Naive B cell (primary cell): ENCODE measurements at regions not wholly inside any gene's neighbourhood (a gene's known extent, or its start where the extent isn't known, plus 50 kb on each side); places are given as distances from the start of the nearest gene placed in this dataset.
"Not testable (repeated sequence)": the region's sequence is repeated elsewhere in the genome, so short reads cannot be mapped to it uniquely, and the experiment has no call there.

Source experiments
- ATAC-seq, 2 donors: fragments of 150-1000 bp; cut with Tn5 transposase; 2 replicates each; pipeline ENCODE4 v1.10.0; 2021; ENCODE audit warnings: low read depth in 2 of 2, mild to moderate bottlenecking in 2 of 2, moderate library complexity in 2 of 2
- DNase-seq: peaks from one replicate; pipeline ENCODE4 v3.0.0; 2022
- H3K27ac Mint-ChIP-seq, 6 donors: one replicate each; pipeline ENCODE4 v1.8.0; 2020 to 2022; ENCODE audit warnings: mild to moderate bottlenecking in 6 of 6, mixed read lengths in 6 of 6, moderate library complexity in 5 of 6, inconsistent platforms in 2 of 6
- H3K27me3 Mint-ChIP-seq, 3 donors: one replicate each; pipeline ENCODE4 v1.8.0; 2021 to 2022; ENCODE audit warnings: mixed read lengths in 3 of 3, mild to moderate bottlenecking in 1 of 3
- H3K36me3 Mint-ChIP-seq, 2 donors: one replicate each; pipeline ENCODE4 v1.8.0; 2020 to 2022; ENCODE audit warnings: mixed read lengths in 2 of 2, inconsistent platforms in 1 of 2, mild to moderate bottlenecking in 1 of 2
- H3K4me1 Mint-ChIP-seq, 3 donors: one replicate each; pipeline ENCODE4 v1.8.0; 2020 to 2022; ENCODE audit warnings: mixed read lengths in 3 of 3, inconsistent platforms in 1 of 3, mild to moderate bottlenecking in 1 of 3, moderate library complexity in 1 of 3
- H3K4me3 Mint-ChIP-seq, 8 donors: one replicate each; pipeline ENCODE4 v1.8.0; 2020 to 2022; ENCODE audit warnings: mild to moderate bottlenecking in 8 of 8, mixed read lengths in 8 of 8, moderate library complexity in 8 of 8, inconsistent platforms in 2 of 8
- H3K9me3 Mint-ChIP-seq, 7 donors: one replicate each; pipeline ENCODE4 v1.8.0; 2020 to 2022; ENCODE audit warnings: mixed read lengths in 7 of 7, mild to moderate bottlenecking in 5 of 7, inconsistent platforms in 2 of 7, moderate library complexity in 1 of 7

DNA sequence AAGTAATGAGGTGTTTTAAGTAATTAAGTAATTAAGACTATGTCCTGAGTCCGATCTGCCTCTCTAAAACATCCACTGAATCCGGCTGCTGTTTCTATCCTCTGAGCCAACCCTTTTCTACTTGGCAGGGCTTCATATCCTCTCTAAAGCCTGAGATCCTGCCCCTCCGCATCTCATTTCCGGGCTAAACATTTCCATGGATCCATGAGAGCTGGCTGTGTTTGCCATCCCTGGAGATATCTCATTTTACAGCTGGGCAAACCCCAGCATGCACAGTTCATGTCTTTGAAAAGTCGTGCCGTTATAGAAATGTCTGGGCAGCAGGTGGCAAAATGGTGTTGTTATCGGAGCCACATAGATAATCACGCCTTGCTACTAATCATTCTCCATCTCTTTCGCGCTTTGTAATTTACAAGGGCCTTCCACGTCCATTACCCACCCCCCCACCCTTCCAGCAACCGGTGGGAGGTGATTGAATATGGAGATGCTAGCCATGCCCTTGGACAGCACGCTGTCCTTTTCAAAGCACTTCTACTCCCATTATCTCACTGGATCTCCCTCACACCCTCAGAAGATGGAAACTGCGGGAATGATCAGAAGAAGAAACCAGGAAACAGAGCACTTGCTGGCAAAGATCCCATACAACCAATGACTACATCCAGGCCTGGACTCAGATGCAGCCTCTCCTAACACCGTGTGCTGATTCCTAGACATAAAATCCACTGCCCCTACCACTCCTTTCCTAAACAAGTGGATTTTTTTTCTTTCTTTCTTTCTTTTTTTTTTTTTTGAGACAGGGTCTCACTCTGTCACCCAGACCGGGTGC is 1189.2 kb downstream of the TYW1 start:
- Mint-ChIP-seq H3K27ac (no peak overlapping the region), H3K4me3 (no peak overlapping the region), H3K36me3 (no peaks in the 10 kb centered on the region), H3K27me3 (no peaks in the 10 kb centered on the region), H3K4me1 (no peaks in the 10 kb centered on the region), H3K9me3 (peaks cover 1 to 11% (median 5%) of the 10 kb centered on the region in 7 donors)
- no peak for DNase-seq
- no peak for ATAC-seq

DNA sequence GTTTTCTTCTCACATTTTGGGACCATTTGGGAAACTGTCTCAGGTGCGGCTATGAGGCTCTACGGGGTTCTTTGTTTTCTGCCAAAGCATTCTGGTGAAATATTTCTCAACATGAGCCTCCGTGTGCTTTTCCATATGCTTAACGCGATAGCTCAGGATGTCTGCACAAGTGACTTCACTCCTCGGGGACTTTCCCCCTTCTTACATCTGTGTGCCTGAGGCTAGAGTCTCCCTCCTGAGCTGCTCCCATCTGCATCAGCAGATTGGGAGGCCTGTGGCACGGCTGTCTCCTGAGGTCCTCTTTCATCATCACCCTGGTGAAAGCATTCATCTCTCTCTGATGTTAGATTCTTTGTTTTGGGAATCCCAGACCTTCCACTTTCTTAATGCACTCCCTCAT is 1190.9 kb downstream of the TYW1 start:
- DNase-seq (no peak), ATAC-seq (no peak)
- Mint-ChIP-seq H3K9me3 (peaks cover 3 to 11% (median 5%) of the 10 kb centered on the region in 7 donors), H3K4me3 (no peak overlapping the region), H3K4me1 (no peaks in the 10 kb centered on the region), H3K27me3 (no peaks in the 10 kb centered on the region), H3K27ac (no peak overlapping the region), H3K36me3 (no peaks in the 10 kb centered on the region)

DNA sequence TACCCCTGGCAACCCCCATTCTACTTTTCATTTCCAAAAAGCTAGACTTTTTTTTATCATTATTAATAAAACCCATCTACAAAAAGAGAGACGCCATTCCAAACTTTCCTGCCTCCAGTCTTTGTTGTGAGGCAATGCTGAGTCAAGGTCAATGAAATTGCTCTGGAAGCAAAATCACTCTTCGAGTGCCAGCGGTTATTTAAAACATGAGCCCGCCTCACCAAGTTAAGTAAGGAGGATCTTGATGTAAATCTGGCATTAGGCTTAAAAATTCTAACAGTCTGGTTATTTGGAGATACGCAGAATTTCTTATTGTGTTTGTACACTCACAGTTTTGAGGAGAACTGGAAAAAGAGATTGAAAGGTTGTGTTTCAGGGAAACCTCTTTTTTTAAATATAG is 1196.3 kb downstream of the TYW1 start:
- Mint-ChIP-seq H3K9me3 (peaks cover 8 to 17% (median 15%) of the 10 kb centered on the region in 7 donors), H3K4me1 (no peaks in the 10 kb centered on the region), H3K4me3 (no peak overlapping the region), H3K27ac (no peak overlapping the region), H3K27me3 (no peaks in the 10 kb centered on the region), H3K36me3 (no peaks in the 10 kb centered on the region)
- no peak for DNase-seq
- no peak for ATAC-seq

DNA sequence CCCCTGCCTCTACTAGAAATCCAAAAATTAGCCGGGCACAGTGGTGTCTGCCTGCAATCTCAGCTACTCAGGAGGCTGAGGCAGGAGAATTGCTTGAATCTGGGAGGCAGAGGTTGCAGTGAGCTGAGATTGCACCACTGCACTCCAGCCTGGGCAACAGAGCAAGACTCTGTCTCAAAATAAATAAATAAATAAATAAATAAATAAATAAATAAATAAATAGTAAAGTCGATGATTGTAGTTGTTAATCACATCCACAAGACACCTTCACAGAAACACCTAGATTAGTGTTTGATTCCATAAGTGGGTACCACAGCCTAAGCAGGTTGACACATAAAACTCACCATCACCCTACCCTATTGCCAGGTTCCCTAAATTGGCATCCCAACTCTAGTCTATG is 1199.0 kb downstream of the TYW1 start:
- H3K27me3 Mint-ChIP-seq, ATAC-seq, H3K4me1 Mint-ChIP-seq, H3K36me3 Mint-ChIP-seq, H3K4me3 Mint-ChIP-seq, H3K27ac Mint-ChIP-seq, DNase-seq: not testable (repeated sequence)
- H3K9me3 Mint-ChIP-seq, result peaks cover 8 to 17% (median 14%) of the 10 kb centered on the region in 7 donors

DNA sequence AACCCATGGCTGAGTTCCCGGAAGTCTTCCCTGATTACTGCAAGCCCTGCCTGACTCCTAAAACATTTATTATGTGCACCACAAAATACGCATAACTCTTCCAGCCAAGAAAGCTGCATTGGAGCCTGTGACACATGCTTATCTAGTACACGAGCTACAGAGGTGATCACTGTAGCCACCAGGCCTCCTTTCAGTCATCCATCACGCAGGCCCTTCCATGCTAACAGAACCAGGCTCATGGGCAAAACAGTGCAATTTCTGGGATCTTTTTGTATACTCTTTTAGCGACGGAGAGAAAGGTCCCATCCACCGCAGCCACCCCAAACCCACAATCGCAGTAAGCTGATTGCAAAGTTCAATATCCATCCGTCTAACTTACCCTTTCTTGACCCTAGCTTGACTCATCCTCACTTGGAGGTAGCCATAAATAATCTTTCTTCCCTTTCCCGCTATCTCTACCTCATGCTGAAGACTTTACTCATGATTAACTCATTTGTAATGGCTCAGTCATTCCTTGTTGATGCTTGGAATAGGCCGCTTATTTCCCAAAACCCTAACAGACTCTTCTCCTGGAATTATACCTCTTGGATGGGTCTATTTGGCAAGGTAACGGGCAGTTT is 1203.5 kb downstream of the TYW1 start:
- H3K36me3 Mint-ChIP-seq, result no peaks in the 10 kb centered on the region
- ATAC-seq (no peak), DNase-seq (no peak)
- no peaks in the 10 kb centered on the region for H3K4me1 Mint-ChIP-seq
- H3K9me3 Mint-ChIP-seq, result peaks cover 7 to 14% (median 10%) of the 10 kb centered on the region in 7 donors
- H3K27me3 Mint-ChIP-seq, result no peaks in the 10 kb centered on the region
- H3K27ac Mint-ChIP-seq, result no peak overlapping the region
- H3K4me3 Mint-ChIP-seq, result no peak overlapping the region

DNA sequence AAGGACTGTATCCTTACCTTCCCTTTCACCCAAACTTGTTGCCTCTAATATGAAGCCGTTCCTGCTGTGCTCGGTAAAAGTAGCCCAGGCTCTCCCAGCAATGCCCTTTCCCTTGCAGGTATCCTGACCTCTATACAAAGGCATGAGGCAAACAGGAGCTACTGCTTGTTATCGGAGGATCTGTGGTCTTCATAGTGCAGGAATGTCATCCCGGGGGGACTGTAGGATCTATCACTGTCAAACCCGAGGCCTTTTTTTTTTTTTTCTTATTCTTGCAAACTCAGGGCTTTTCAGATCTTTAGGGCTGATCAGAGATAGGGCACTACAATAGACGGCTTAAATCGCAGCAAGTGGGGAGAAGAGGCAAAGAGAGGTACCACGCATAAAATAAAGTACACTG is 1206.6 kb downstream of the TYW1 start:
- Mint-ChIP-seq H3K4me1 (no peaks in the 10 kb centered on the region), H3K36me3 (peaks cover 0 to 5% of the 10 kb centered on the region in 2 donors), H3K9me3 (peaks cover 5 to 20% (median 12%) of the 10 kb centered on the region in 7 donors), H3K27me3 (no peaks in the 10 kb centered on the region), H3K27ac (no peak overlapping the region), H3K4me3 (no peak overlapping the region)
- ATAC-seq, result no peak
- DNase-seq, result no peak

DNA sequence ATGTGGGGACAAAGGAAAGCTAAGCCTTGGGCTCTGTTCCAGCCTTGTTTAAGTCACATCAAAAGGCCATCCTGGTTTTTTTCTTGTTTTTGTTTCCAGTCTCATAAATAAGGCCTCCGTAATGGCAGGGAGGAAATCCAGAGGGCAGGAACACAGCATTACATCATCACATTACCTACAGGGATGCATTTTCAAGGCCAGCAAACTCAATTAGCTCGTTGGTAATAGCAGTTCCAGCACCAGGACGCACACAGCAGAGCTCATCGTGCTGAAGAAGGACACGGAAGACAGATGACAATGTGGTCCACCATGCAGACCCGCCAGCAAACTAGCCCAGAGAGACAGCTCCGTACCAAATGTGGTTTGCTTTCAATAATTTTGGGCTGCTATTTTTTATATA is 1209.2 kb downstream of the TYW1 start:
- DNase-seq, result no peak
- Mint-ChIP-seq H3K9me3 (peaks cover 8 to 28% (median 15%) of the 10 kb centered on the region in 7 donors), H3K4me3 (no peak overlapping the region), H3K27me3 (no peaks in the 10 kb centered on the region), H3K27ac (peak overlapping the region in 1 of 6 donors; percentile 41), H3K4me1 (no peaks in the 10 kb centered on the region), H3K36me3 (peaks cover 0 to 5% of the 10 kb centered on the region in 2 donors)
- no peak for ATAC-seq

DNA sequence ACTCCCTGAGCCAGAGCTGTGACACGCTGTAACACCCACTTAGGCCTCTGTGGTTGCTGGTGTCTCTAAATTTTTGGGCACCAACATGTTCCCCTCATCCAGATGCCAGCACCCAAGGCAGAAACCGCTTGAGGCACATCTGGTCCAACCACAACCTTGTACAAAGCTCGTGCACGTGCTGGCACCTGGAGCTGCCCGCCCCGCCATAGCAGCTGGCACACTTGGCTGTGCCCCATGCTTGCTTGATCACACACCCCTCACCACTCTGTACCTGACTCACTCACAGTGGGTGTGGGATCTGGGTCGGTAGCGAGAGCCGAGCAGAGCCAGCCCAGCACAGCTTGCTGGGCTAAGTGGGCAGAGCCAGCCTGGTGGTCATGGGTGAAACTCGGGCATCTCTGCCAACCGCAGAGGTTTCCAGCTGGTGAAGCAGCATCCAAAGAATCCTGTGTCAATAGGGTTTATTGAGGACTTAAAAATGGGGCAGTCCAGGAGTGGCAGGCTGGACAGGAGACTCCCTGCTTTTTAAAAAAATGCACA is 1210.4 kb downstream of the TYW1 start:
- Mint-ChIP-seq H3K9me3 (peaks cover 10 to 28% (median 13%) of the 10 kb centered on the region in 7 donors), H3K36me3 (peaks cover 0 to 5% of the 10 kb centered on the region in 2 donors), H3K27me3 (no peaks in the 10 kb centered on the region), H3K4me3 (no peak overlapping the region), H3K27ac (no peak overlapping the region), H3K4me1 (no peaks in the 10 kb centered on the region)
- ATAC-seq, result no peak
- DNase-seq, result no peak

DNA sequence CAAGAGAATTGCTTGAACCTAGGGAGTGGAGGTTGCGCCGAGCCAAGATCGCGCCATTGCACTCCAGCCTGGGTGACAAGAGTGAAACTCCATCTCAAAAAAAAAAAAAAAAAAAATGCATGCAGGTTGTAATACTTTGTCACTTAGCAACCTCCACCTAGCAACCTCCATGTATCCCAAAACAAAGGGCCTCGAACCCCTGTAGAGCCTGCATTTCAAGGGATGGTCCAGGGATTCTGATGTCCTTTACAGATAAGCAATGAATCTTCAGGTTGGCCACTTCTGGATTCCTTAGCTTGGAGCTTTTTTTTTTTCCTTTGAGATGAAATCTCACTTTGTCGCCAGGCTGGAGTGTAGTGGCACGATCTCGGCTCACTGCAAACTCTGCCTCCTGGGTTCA is 1211.0 kb downstream of the TYW1 start:
- no peaks in the 10 kb centered on the region for H3K27me3 Mint-ChIP-seq
- DNase-seq, result no peak
- H3K4me3 Mint-ChIP-seq, result no peak overlapping the region
- peaks cover 0 to 5% of the 10 kb centered on the region in 2 donors for H3K36me3 Mint-ChIP-seq
- no peaks in the 10 kb centered on the region for H3K4me1 Mint-ChIP-seq
- no peak for ATAC-seq
- H3K9me3 Mint-ChIP-seq, result peaks cover 10 to 28% (median 13%) of the 10 kb centered on the region in 7 donors
- H3K27ac Mint-ChIP-seq, result no peak overlapping the region

DNA sequence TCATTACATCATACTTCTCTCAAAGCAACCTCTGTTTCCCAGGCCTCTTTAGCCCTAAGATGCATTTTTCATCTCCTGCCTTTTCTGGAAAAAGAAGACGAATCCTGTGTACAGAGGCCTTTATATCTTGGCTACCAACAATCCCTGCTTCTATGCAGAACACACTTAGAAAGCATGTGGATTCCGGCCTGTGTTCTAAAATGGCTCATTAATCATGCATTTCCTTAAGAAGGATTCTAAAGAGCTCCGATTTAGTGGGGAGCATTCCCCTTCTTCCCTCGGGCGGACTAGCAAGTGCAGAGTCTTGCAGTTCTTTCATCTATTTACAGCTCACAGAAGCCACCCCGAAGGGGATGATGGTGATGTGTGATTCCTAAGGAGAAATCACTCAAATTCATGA is 1212.9 kb downstream of the TYW1 start:
- Mint-ChIP-seq H3K36me3 (peaks cover 0 to 5% of the 10 kb centered on the region in 2 donors), H3K27ac (no peak overlapping the region), H3K4me3 (no peak overlapping the region), H3K4me1 (no peaks in the 10 kb centered on the region), H3K9me3 (peaks cover 10 to 28% (median 13%) of the 10 kb centered on the region in 7 donors), H3K27me3 (no peaks in the 10 kb centered on the region)
- no peak for DNase-seq
- no peak for ATAC-seq

DNA sequence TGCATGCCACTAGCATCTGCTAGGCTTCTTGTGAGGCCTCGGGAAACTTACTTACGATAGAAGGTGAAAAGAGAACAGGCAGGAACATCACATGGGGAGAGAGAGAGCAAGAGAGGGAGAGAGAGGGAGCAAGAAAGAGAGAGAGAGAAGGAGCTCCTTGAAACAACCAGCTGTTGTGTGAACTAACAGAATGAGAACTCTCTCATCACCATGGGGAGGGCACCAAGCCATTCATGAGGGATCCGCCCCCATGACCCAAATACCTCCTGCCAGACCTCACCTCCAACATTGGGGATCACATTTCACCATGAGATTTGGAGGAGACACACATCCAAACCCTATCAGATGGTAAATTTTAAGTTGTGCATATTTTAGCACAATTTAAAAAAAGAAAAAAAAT is 1217.2 kb downstream of the TYW1 start:
- Mint-ChIP-seq H3K36me3 (no peaks in the 10 kb centered on the region), H3K4me3 (no peak overlapping the region), H3K27ac (peak overlapping the region in 1 of 6 donors; percentile 39), H3K27me3 (no peaks in the 10 kb centered on the region), H3K4me1 (no peaks in the 10 kb centered on the region), H3K9me3 (peaks cover 3 to 17% (median 9%) of the 10 kb centered on the region in 7 donors)
- ATAC-seq, result no peak
- no peak for DNase-seq

DNA sequence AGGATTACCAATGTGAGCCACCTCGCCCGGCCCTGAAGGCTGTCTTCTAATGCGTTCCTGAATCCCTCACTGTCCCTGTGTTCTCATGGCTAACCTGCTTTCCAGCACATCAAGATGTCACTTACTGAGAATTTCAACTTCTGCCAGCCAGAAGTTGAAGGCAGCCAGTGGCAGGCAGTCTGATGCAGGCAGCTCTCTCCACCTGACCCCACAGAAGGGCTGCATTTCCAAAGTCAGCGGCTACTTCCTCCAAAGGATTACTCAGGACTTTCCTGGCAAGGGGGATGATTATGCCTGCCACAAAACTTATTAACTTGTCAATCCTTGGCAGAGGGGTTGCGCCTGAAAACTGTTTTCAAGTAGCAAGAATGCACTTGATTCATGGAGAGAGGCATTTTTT is 1219.4 kb downstream of the TYW1 start:
- Mint-ChIP-seq H3K4me1 (no peaks in the 10 kb centered on the region), H3K4me3 (no peak overlapping the region), H3K27me3 (no peaks in the 10 kb centered on the region), H3K27ac (no peak overlapping the region), H3K9me3 (peaks cover 0 to 13% (median 9%) of the 10 kb centered on the region in 7 donors), H3K36me3 (no peaks in the 10 kb centered on the region)
- DNase-seq (no peak), ATAC-seq (no peak)

DNA sequence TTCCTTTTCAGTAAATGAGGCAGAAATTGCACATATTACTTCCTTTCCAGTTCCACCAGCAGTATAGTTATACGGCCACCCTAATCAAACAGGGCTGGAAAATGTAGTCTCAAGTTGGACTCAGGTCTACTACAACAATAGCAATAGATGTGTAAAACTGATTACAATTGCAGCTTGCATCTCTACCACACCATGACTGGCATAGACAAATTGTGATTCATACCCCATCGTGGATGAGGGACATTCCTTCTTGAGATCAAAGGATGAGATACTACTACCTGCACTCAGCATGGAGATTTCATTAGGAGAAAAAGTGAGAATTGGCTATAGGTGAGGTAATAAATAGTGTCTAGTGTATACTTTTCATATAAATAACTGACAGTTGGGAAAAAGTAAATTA is 1220.8 kb downstream of the TYW1 start:
- ATAC-seq, result no peak
- DNase-seq, result no peak
- Mint-ChIP-seq H3K4me1 (no peaks in the 10 kb centered on the region), H3K36me3 (no peaks in the 10 kb centered on the region), H3K9me3 (peaks cover 2 to 18% (median 6%) of the 10 kb centered on the region in 7 donors), H3K27ac (no peak overlapping the region), H3K4me3 (no peak overlapping the region), H3K27me3 (no peaks in the 10 kb centered on the region)

DNA sequence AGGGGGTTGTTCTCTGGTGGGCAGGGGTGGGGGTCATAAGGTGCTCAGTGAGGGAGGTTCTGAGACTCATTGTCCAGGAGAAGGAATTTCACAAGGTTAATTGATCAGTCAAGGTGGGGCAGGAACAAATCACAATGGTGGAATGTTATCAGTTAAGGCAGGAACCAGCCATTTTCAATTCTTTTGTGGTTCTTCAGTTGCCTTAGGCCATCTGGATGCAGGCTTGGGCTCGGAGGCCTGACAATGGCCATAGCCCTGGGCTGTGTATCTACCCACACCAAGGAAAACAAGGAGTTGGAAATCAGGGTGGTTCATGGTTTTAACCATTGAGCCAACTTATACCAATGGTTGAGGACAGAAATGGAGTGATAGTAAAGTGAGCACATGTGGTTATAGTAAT is 1221.8 kb downstream of the TYW1 start:
- Mint-ChIP-seq H3K27ac (peak overlapping the region in 1 of 6 donors; percentile 14), H3K4me1 (no peaks in the 10 kb centered on the region), H3K9me3 (peaks cover 2 to 18% (median 5%) of the 10 kb centered on the region in 7 donors), H3K36me3 (no peaks in the 10 kb centered on the region), H3K27me3 (no peaks in the 10 kb centered on the region), H3K4me3 (no peak overlapping the region)
- ATAC-seq (no peak), DNase-seq (no peak)
